HepG2 (cell line): ENCODE measurements at regions not wholly inside any gene's neighbourhood (a gene's known extent, or its start where the extent isn't known, plus 50 kb on each side); places are given as distances from the start of the nearest gene placed in this dataset.

Source experiments
- ATAC-seq: fragments of 200-7000 bp; cut with Tn5 transposase; 3 replicates; pipeline ENCODE4 v1.9.1; 2020; ENCODE audit warnings: mild to moderate bottlenecking, moderate library complexity
- BruUV-seq: library from RNA; stranded (reverse); fragments of 400-500 nt; replicated peaks from 2 replicates; lab custom pipeline; 2021; lab: Mats Ljungman, UMichigan
- CTCF ChIA-PET: fragments of 300-600 bp; formaldehyde crosslinking; extraction: SDS; loops from one replicate; lab custom pipeline; 2021; ENCODE audit warnings: low total read pairs, inconsistent platforms, low intra/inter-chr PET ratio; lab: Yijun Ruan, JAX
- POLR2A ChIA-PET: fragments of 350-600 bp; sonication (Branson Sonifier 250); formaldehyde crosslinking; loops from one replicate; lab custom pipeline; 2020; ENCODE audit warnings: antibody characterized with exemption, inconsistent platforms; lab: Yijun Ruan, JAX
- DNase-seq: peaks from one replicate; pipeline ENCODE4 v3.0.0-alpha.2; 2015; ENCODE audit warnings: low spot score
- FAIRE-seq: peaks from 3 replicates; lab custom pipeline; 2011; peaks lifted over from hg19 to GRCh38; lab: Jason Lieb, UNC
- H2AFZ ChIP-seq: one replicate; pipeline ENCODE4 v1.6.1; 2011; ENCODE audit warnings: low read length, inconsistent platforms
- H3K27ac ChIP-seq: fragments of 300-600 bp; 3 replicates; pipeline ENCODE4 v1.8.0; 2011; ENCODE audit warnings: mixed run types, mild to moderate bottlenecking, mixed read lengths, low read length, inconsistent platforms; ENCODE audit not compliant: insufficient read depth; ENCODE audit errors: extremely low read length
- H3K27me3 ChIP-seq, 2 experiments: fragments of 200-600 bp in 1 of 2; 2 replicates in 1 of 2; 3 replicates in 1 of 2; pipeline versions ENCODE4 v1.6.0 to v1.8.0; 2011; ENCODE audit warnings: low read length in 2 of 2, mild to moderate bottlenecking in 2 of 2, moderate library complexity in 2 of 2, inconsistent platforms in 1 of 2; ENCODE audit not compliant: insufficient read depth in 2 of 2, control insufficient read depth in 1 of 2
- H3K36me3 ChIP-seq, 2 experiments: fragments of 200-600 bp in 1 of 2; replicated peaks in 1 of 2; 2 replicates in 1 of 2; 3 replicates in 1 of 2; pipeline versions ENCODE4 v1.5.1 to v1.8.0; 2011; ENCODE audit warnings: low read length in 2 of 2, inconsistent platforms in 1 of 2; ENCODE audit not compliant: insufficient read depth in 2 of 2, control insufficient read depth in 1 of 2
- H3K4me1 ChIP-seq: 2 replicates; pipeline ENCODE4 v1.5.1; 2012; ENCODE audit warnings: low read length, inconsistent platforms; ENCODE audit not compliant: insufficient read depth
- H3K4me2 ChIP-seq: 2 replicates; pipeline ENCODE4 v1.6.0; 2011; ENCODE audit warnings: low read depth, low read length, inconsistent platforms
- H3K4me3 ChIP-seq, 3 experiments: fragments of 200-600 bp in 1 of 3; sonication (generic), shearing (Covaris generic) in 1 of 3; replicated peaks in 1 of 3; 2 replicates each; pipeline ENCODE4 v1.5.1; 2011 to 2016; ENCODE audit warnings: low read length in 3 of 3, inconsistent platforms in 2 of 3, low read depth in 2 of 3, mild to moderate bottlenecking in 2 of 3, control low read depth in 1 of 3, mixed read lengths in 1 of 3; ENCODE audit not compliant: insufficient read depth in 1 of 3
- H3K79me2 ChIP-seq: one replicate; pipeline ENCODE4 v1.6.1; 2011; ENCODE audit warnings: low read length, inconsistent platforms; ENCODE audit not compliant: insufficient read depth
- H3K9ac ChIP-seq: 2 replicates; pipeline ENCODE4 v1.6.0; 2011; ENCODE audit warnings: mild to moderate bottlenecking, low read depth, low read length, inconsistent platforms; ENCODE audit not compliant: insufficient read depth
- H3K9me3 ChIP-seq: 2 replicates; pipeline ENCODE4 v1.5.1; 2012; ENCODE audit warnings: mild to moderate bottlenecking, low read length
- H4K20me1 ChIP-seq: 2 replicates; pipeline ENCODE4 v1.6.0; 2011; ENCODE audit warnings: inconsistent platforms, mild to moderate bottlenecking, low read length, moderate library complexity; ENCODE audit not compliant: insufficient read depth
- CREB1 ChIP-seq, 2 experiments: fragments of 450-650 bp in 1 of 2; IDR thresholded peaks; 2 replicates each; pipeline ENCODE4 v1.6.1; 2016 to 2017; ENCODE audit warnings: control low read depth in 1 of 2, mild to moderate bottlenecking in 1 of 2, missing compliant biosample characterization in 1 of 2, missing genetic modification characterization in 1 of 2
- SKI ChIP-seq: fragments of 450-650 bp; IDR thresholded peaks from one replicate; pipeline ENCODE4 v1.6.1; 2018; ENCODE audit warnings: mild to moderate bottlenecking; ENCODE audit not compliant: partially characterized antibody
- SOX13 ChIP-seq, 3 experiments: fragments of 450-650 bp in 1 of 3; sonication (generic) in 1 of 3; formaldehyde crosslinking in 1 of 3; IDR thresholded peaks in 2 of 3; conservative IDR thresholded peaks in 1 of 3; 2 replicates each; pipeline versions ENCODE4 v1.5.0 to v1.6.1; 2016 to 2020; ENCODE audit warnings: antibody characterized with exemption in 1 of 3, mild to moderate bottlenecking in 1 of 3, missing compliant biosample characterization in 1 of 3, missing genetic modification reagents in 1 of 3, moderate library complexity in 1 of 3
- TBX3 ChIP-seq: fragments of 450-650 bp; IDR thresholded peaks from 2 replicates; pipeline ENCODE4 v1.6.1; 2017; ENCODE audit warnings: antibody characterized with exemption, mild to moderate bottlenecking, inconsistent platforms, borderline replicate concordance
- ZIK1 ChIP-seq: sonication (generic); formaldehyde crosslinking; IDR thresholded peaks from 2 replicates; pipeline ENCODE4 v1.5.0; 2020; ENCODE audit warnings: mild to moderate bottlenecking, low read depth, missing genetic modification reagents, borderline replicate concordance
- ZNF160 ChIP-seq: sonication (generic); formaldehyde crosslinking; IDR thresholded peaks from 2 replicates; pipeline ENCODE4 v1.8.0; 2022; ENCODE audit warnings: mild to moderate bottlenecking, inconsistent platforms, missing genetic modification reagents
- WGBS: methylation state at CpG from one replicate; pipeline ENCODE4 v1.1.6; 2017; ENCODE audit warnings: low lambda C conversion rate; 5-methylcytosine and 5-hydroxymethylcytosine counted together
- in situ Hi-C: cut with HindIII; loops from 2 replicates; pipeline ENCODE4 v1.10.0; 2017; ENCODE audit warnings: low pct_unique_long_range_greater_than_20kb; ENCODE audit not compliant: extremely low pct_ligation_motif_present
- intact Hi-C: fragments of 100-400 bp; cut with micrococcal nuclease; formaldehyde crosslinking; loops from one replicate; pipeline ENCODE4 v1.10.0; 2022; ENCODE audit not compliant: unreplicated experiment
- TF ChIP-seq, protein P1 (sequence below): sonication (generic); formaldehyde crosslinking; IDR thresholded peaks from 2 replicates; pipeline ENCODE4 v1.5.0; 2020; ENCODE audit warnings: missing genetic modification reagents
- TF ChIP-seq, protein P2 (sequence below): sonication (generic); formaldehyde crosslinking; IDR thresholded peaks from 2 replicates; pipeline ENCODE4 v1.9.0; 2021; ENCODE audit warnings: missing genetic modification reagents, borderline replicate concordance
- TF ChIP-seq, protein P3 (sequence below): sonication (generic); formaldehyde crosslinking; IDR thresholded peaks from 2 replicates; pipeline ENCODE4 v1.4.0; 2020; ENCODE audit warnings: missing genetic modification reagents
- TF ChIP-seq, protein P4 (sequence below): sonication (generic); formaldehyde crosslinking; IDR thresholded peaks from 2 replicates; pipeline ENCODE4 v1.8.0; 2022; ENCODE audit warnings: missing genetic modification reagents, mild to moderate bottlenecking, inconsistent platforms, borderline replicate concordance

DNA sequence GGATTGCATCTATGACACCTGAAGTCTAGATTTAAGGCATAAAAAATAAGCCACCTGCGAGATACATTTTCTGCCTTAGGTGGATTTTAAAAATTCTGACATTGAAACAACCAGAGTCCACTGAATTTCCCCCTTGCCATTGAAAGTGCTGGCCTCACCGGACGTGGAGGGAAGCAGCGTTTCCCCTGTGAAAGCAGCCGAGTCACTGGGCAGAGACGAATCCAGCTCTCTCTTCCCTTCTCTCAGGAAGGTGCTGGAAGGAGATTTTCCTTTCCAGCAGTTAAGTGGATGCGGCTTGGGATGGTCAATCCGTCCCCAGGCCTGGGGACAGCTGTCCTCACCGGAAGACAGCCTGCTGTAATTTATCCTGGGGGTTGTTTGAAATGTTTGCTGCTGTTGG lies 270.9 kb upstream of the FOXF1 start:
- no peaks in the 10 kb centered on the region for H4K20me1 ChIP-seq
- no peak overlapping the region for H3K4me3 ChIP-seq
- H3K36me3 ChIP-seq = no peaks in the 10 kb centered on the region
- intact Hi-C loops = no loop called here
- no peaks in the 10 kb centered on the region for H3K9me3 ChIP-seq
- in situ Hi-C loops = no loop called here
- 6% methylated on average over 8 of the region's 9 CpGs for WGBS
- no TSS peak for BruUV-seq
- no peak overlapping the region for H3K9ac ChIP-seq
- H3K27me3 ChIP-seq = peaks cover 4 to 39% of the 10 kb centered on the region in 2 experiments; a peak in 3 of 5 replicates
- ATAC-seq = no peak
- POLR2A ChIA-PET = no interaction called here
- TF ChIP-seq, protein P1, sequence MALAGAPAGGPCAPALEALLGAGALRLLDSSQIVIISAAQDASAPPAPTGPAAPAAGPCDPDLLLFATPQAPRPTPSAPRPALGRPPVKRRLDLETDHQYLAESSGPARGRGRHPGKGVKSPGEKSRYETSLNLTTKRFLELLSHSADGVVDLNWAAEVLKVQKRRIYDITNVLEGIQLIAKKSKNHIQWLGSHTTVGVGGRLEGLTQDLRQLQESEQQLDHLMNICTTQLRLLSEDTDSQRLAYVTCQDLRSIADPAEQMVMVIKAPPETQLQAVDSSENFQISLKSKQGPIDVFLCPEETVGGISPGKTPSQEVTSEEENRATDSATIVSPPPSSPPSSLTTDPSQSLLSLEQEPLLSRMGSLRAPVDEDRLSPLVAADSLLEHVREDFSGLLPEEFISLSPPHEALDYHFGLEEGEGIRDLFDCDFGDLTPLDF (CRISPR knock-in tag) = no peak
- TF ChIP-seq, protein P2, sequence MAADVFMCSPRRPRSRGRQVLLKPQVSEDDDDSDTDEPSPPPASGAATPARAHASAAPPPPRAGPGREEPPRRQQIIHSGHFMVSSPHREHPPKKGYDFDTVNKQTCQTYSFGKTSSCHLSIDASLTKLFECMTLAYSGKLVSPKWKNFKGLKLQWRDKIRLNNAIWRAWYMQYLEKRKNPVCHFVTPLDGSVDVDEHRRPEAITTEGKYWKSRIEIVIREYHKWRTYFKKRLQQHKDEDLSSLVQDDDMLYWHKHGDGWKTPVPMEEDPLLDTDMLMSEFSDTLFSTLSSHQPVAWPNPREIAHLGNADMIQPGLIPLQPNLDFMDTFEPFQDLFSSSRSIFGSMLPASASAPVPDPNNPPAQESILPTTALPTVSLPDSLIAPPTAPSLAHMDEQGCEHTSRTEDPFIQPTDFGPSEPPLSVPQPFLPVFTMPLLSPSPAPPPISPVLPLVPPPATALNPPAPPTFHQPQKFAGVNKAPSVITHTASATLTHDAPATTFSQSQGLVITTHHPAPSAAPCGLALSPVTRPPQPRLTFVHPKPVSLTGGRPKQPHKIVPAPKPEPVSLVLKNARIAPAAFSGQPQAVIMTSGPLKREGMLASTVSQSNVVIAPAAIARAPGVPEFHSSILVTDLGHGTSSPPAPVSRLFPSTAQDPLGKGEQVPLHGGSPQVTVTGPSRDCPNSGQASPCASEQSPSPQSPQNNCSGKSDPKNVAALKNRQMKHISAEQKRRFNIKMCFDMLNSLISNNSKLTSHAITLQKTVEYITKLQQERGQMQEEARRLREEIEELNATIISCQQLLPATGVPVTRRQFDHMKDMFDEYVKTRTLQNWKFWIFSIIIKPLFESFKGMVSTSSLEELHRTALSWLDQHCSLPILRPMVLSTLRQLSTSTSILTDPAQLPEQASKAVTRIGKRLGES (CRISPR knock-in tag) = no peak
- no peak for TF ChIP-seq CREB1 (IDR thresholded peaks at IDR 0.05)
- no peak for TF ChIP-seq CREB1 (CRISPR knock-in tag; IDR thresholded peaks at IDR 0.05)
- TF ChIP-seq ZIK1 (CRISPR knock-in tag) = no peak
- no peak for TF ChIP-seq ZNF160 (CRISPR knock-in tag)
- no peak for TF ChIP-seq SKI
- TF ChIP-seq, protein P3, sequence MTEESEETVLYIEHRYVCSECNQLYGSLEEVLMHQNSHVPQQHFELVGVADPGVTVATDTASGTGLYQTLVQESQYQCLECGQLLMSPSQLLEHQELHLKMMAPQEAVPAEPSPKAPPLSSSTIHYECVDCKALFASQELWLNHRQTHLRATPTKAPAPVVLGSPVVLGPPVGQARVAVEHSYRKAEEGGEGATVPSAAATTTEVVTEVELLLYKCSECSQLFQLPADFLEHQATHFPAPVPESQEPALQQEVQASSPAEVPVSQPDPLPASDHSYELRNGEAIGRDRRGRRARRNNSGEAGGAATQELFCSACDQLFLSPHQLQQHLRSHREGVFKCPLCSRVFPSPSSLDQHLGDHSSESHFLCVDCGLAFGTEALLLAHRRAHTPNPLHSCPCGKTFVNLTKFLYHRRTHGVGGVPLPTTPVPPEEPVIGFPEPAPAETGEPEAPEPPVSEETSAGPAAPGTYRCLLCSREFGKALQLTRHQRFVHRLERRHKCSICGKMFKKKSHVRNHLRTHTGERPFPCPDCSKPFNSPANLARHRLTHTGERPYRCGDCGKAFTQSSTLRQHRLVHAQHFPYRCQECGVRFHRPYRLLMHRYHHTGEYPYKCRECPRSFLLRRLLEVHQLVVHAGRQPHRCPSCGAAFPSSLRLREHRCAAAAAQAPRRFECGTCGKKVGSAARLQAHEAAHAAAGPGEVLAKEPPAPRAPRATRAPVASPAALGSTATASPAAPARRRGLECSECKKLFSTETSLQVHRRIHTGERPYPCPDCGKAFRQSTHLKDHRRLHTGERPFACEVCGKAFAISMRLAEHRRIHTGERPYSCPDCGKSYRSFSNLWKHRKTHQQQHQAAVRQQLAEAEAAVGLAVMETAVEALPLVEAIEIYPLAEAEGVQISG (CRISPR knock-in tag) = no peak
- TF ChIP-seq SOX13 (IDR thresholded peaks at IDR 0.05) = no peak
- TF ChIP-seq SOX13 (CRISPR knock-in tag; conservative IDR thresholded peaks at IDR 0.05 in 1 of 2, IDR thresholded peaks at IDR 0.05 in 1 of 2) = no peak
- TF ChIP-seq, protein P4, sequence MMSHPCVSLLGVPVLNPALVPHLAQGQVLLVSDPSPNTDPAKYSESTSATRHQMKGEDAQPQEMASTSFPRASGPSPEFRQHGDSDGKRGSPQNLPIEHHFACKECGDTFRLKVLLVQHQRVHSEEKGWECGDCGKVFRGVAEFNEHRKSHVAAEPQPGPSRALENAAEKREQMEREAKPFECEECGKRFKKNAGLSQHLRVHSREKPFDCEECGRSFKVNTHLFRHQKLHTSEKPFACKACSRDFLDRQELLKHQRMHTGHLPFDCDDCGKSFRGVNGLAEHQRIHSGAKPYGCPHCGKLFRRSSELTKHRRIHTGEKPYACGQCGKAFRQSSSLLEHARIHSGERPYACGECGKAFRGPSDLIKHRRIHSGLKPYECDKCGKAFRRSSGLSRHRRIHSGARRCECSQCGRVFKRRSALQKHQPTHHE (CRISPR knock-in tag) = no peak
- TF ChIP-seq TBX3 = no peak
- TF ChIP-seq, all 625 proteins: peak for 0
- Histone ChIP-seq H3K79me2 (no peaks in the 10 kb centered on the region), H2AFZ (no peak overlapping the region), H3K4me2 (no peak overlapping the region), H3K4me1 (no peaks in the 10 kb centered on the region), H3K27ac (no peak overlapping the region)
- CTCF ChIA-PET = no interaction called here
- no peak for DNase-seq
- FAIRE-seq = no peak
